ENCODE measurements at regions not wholly inside any gene's neighbourhood (a gene's known extent, or its start where the extent isn't known, plus 50 kb on each side); places are given as distances from the start of the nearest gene placed in this dataset.

DNA sequence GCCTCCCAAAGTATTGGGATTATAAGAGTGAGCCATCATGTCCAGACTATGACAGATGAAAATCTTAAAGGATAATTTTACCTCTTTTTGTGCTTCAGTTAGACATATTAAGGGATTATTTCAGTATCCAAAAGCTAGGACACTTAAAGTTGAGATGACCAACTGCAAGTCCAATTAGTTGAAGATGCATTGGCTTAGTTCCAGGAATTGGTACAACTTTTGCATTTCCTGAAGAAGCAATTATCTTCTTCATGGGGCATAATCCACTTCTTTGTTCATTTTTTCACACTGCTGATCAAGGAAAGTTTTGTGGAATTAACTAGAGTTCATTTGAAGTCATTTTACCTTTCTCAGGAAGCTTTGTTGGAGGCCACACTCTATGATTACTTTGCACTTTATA is 72.0 kb upstream of the HECW1 start:
- no peak for DNase-seq (ENCODE audit: low read depth)
- H3K4me3 ChIP-seq (ENCODE audit: control insufficient read depth, low read depth, low read length): no peak overlapping the region
- TF ChIP-seq, protein P1, sequence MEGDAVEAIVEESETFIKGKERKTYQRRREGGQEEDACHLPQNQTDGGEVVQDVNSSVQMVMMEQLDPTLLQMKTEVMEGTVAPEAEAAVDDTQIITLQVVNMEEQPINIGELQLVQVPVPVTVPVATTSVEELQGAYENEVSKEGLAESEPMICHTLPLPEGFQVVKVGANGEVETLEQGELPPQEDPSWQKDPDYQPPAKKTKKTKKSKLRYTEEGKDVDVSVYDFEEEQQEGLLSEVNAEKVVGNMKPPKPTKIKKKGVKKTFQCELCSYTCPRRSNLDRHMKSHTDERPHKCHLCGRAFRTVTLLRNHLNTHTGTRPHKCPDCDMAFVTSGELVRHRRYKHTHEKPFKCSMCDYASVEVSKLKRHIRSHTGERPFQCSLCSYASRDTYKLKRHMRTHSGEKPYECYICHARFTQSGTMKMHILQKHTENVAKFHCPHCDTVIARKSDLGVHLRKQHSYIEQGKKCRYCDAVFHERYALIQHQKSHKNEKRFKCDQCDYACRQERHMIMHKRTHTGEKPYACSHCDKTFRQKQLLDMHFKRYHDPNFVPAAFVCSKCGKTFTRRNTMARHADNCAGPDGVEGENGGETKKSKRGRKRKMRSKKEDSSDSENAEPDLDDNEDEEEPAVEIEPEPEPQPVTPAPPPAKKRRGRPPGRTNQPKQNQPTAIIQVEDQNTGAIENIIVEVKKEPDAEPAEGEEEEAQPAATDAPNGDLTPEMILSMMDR (conservative IDR thresholded peaks at IDR 0.05; ENCODE audit: control insufficient read depth, insufficient read depth, low read depth, low read length): no peak

DNA sequence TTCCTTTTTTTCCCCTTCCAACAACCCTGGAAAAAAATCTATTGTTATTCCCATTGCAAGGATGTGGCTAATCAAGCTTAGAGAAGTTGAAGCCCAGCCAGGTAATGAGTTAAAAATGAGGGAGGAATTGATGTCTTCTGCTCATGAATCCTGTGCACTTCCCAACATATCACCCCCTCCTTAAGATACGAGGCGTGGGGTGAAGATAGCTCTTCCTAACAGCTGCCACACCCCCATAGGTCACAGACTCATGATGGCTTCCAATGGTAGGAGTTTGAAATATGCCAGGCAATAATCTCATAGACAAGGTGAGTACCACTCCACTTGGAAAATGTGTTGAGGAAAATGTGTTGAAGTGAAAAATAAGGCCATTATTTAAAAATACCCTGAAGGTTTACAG is 71.3 kb upstream of the HECW1 start:
- no peak overlapping the region for H3K4me3 ChIP-seq (ENCODE audit: control insufficient read depth, low read depth, low read length)
- TF ChIP-seq, protein P1 (conservative IDR thresholded peaks at IDR 0.05; ENCODE audit: control insufficient read depth, insufficient read depth, low read depth, low read length): no peak
- no peak for DNase-seq (ENCODE audit: low read depth)

DNA sequence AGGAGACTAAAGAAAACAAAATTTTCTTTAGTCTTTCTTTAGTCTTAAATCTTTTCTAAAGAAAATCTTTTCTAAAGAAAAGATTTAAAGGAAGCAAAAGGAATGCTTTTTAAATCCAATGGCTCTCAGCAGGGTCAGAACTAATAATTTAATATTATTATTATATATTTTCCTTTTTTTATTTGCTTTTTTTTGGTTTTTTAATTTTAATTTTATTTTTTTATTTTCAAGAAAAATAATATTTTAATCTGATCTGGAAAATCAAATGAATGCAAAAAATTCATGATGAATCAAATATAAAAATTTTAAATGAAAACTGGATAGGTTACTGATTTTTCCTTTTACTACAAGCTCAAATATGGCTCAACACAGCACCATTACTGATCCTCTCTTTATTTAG is 70.7 kb upstream of the HECW1 start:
- DNase-seq (ENCODE audit: low read depth): no peak
- TF ChIP-seq, protein P1 (conservative IDR thresholded peaks at IDR 0.05; ENCODE audit: control insufficient read depth, insufficient read depth, low read depth, low read length): no peak
- H3K4me3 ChIP-seq (ENCODE audit: control insufficient read depth, low read depth, low read length): no peak overlapping the region

DNA sequence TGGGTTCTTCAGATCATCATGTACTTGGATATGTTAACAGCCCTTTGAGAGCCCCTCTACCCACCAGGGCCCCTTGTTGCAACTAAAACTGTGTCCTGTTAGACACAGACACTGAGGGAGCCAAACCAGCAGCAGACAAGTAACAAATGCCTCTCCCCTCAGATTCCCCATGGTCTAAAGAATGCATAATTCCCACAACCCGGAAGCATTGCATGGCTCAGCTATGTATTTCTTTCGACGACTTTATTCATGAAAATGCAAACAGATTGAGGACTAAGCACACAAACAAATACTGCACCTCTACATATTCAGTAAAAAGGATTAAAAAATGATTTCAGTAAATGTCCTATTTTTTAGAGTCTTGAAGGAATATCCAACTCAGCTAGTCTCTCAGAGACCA is 70.1 kb upstream of the HECW1 start:
- TF ChIP-seq, protein P1 (conservative IDR thresholded peaks at IDR 0.05; ENCODE audit: control insufficient read depth, insufficient read depth, low read depth, low read length): no peak

DNA sequence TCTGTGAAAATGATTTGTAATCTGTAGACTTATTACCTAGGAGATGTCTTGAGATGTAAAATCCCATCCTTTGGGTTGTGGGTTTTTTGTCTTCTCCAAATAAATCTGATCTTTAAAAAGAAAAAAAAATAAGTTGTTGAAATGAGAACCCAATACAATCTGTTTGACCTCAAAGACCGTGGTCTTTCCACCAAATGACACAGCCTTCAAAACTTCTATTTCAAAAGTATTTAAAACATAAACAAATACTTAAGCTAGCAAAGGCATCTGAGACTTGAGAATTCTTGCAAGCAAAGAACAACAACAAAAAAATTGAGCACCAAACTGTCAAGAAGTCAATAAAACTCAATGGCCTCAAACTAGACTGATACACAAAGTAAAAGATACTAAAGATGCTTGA is 67.9 kb upstream of the HECW1 start:
- DNase-seq (ENCODE audit: low read depth): no peak
- TF ChIP-seq, protein P1 (conservative IDR thresholded peaks at IDR 0.05; ENCODE audit: control insufficient read depth, insufficient read depth, low read depth, low read length): no peak
- H3K4me3 ChIP-seq (ENCODE audit: control insufficient read depth, low read depth, low read length): no peak overlapping the region

More for the DNA sequence above, 70.1 kb upstream of the HECW1 start:
- no peak for DNase-seq (ENCODE audit: low read depth)
- H3K4me3 ChIP-seq (ENCODE audit: control insufficient read depth, low read depth, low read length): no peak overlapping the region

DNA sequence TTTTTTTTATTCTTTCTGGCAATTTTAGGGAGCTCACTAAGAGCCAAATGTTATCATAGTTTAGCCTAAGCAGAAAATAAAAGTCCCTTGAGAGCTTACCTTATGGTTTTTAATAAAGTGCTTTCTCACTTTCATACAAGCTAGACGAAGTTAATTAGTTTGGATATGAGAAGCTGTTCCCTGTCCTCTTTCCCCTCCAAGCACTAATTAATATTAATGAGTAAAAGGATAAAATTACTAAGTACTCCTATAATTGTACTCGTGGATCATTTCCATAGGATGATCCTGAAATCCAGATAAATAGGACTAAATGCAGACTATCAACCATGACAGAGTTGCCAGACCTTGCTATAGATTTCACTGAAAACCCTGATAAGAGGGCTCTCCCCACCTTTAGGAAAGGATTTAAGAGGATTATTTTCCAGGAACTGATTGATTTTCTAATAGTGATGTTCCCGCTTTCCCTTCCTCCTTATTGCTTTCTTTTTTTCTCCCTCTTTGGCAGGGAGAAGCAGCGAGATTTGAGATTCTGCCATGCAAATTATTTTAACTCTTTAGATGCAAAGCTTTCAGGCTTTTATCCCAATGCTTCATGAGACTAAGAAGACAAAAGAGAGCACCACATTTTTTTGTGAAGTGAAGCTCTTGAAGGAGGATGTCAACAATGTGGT is 58.3 kb upstream of the HECW1 start:
- no peak for DNase-seq (ENCODE audit: low read depth)
- no peak overlapping the region for H3K4me3 ChIP-seq (ENCODE audit: control insufficient read depth, low read depth, low read length)
- TF ChIP-seq, protein P1 (conservative IDR thresholded peaks at IDR 0.05; ENCODE audit: control insufficient read depth, insufficient read depth, low read depth, low read length): no peak

DNA sequence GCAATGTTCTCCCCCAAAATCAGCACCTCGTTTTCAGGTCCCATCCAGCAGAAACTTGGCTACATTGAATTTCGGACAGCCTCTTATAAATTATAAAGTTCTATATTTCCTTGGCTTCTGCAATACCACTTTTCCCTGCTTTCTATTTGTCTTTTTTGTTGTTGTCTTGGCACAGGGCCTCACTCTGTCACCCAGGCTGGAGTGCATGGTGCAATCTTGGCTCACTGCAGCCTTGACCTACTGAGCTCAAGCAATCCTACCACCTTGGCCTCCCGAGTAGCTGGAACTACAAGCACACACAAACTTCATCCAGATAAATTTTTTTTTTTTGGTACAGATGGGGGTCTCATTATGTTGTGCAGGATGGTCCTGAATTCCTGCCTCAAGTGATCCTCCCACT is 55.3 kb upstream of the HECW1 start:
- DNase-seq (ENCODE audit: low read depth): no peak
- H3K4me3 ChIP-seq (ENCODE audit: control insufficient read depth, low read depth, low read length): no peak overlapping the region
- TF ChIP-seq, protein P1 (conservative IDR thresholded peaks at IDR 0.05; ENCODE audit: control insufficient read depth, insufficient read depth, low read depth, low read length): no peak
